T follicular helper cell (primary cell): ENCODE measurements at regions not wholly inside any gene's neighbourhood (a gene's known extent, or its start where the extent isn't known, plus 50 kb on each side); places are given as distances from the start of the nearest gene placed in this dataset.
"Not testable (repeated sequence)": the region's sequence is repeated elsewhere in the genome, so short reads cannot be mapped to it uniquely, and the experiment has no call there.

Experiments used
- DNase-seq: peaks from one replicate; pipeline ENCODE4 v3.0.0-alpha.2; 2020; ENCODE audit warnings: low read depth

DNA sequence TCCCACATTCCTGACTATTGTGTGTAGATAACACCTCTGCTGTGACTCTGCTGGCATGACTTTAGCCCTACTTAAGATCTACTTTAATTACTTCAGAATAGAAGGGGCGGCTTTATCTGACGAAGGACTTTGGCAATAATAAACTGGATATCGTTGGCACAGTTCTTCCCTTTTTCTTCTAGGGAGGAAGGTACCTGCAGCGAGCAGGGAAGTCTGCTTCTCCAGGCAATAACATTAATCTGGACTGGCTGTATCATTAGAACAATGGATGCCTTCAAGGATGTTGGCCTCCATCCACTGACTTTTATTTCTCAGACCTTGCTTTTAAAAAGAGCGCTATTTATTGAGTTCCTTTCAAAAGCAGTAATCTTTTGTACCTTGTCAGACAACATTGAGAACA, 172.6 kb upstream of the THSD7A start:
- no peak for DNase-seq

DNA sequence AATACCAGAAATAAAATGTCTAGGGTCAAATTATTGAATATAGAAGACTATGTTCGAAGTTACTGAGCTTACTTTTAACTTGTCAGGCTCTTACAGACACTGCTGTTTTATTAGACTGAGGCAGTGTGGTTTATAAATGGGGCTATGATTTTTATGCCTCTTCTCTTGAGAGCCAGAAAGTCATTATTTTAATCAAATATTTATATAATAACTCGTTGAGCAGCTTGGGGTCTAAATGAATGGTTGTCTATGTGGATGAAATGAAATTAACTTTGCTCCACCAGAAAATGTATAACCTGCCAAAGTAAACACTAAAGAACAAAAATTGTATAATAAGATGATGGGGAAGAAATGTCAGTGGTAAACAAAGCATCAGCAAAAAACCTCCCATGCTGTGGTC, 175.6 kb upstream of the THSD7A start:
- DNase-seq: no peak

DNA sequence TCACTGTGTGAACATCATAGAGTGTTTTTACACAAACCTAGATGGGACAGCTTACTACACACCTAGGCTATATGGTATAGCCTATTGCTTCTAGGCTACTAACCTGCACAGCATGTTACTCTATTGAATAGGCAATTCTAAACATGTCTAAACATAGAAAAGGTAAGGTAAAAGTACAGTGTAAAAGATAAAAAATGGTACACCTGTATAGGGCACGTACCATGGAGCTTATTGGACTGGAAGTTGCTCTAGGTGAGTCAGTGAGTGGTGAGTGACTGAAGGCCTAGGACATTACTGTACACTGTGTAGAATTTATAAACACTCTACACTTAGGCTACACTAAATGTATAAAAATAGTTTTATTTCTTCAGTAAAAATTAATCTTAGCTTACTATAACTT, 182.0 kb upstream of the THSD7A start:
- no peak for DNase-seq

GRCh38 chr7:12016439-12016838, 184.4 kb upstream of the THSD7A start:
- no peak for DNase-seq

DNA sequence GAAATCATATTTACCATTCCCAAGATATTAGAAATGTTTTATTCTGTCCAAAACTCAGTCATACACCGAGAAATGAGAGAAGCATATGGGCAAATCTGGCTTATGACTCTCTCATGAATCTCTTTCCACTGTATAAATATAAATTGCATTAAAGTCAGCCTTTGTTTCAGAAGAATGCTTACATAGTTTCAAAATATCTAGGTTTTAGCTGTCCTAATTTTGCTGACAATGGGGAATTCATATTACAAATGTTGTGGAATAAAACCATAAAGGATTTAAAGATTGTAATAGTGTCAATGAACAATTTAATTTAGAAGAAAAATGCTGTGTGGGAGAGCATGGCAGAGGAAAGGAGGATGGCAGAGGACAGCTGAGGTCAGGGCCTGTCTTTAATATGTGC, 185.0 kb upstream of the THSD7A start:
- no peak for DNase-seq

GRCh38 chr7:12022011-12022410, 189.1 kb upstream of the TMEM106B start:
- not testable (repeated sequence) for DNase-seq

GRCh38 chr7:12025246-12025645, 185.8 kb upstream of the TMEM106B start:
- no peak for DNase-seq

- DNase-seq: no peak
These were observed 182.6 kb upstream of the TMEM106B start for GRCh38 chr7:12028508-12028907.

DNA sequence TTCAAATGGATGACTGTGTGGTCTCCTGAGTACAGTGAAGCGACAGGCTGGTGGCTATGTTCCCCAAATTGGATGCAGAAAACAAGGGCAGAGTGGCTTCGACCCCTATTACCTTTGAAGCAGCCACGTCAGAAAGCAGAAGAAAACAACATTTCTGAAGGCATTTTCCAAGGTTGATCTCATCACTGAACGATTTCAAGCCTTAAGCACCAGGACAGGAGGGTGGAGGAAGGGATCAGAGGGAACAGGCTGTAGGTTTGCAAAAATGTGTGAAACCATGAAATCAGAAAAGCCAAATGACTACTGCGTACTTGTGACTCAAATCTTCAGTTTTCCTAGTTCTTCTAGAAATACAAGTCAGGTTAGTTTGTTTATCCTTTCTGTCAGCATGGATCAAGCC, 181.0 kb upstream of the TMEM106B start:
- no peak for DNase-seq

GRCh38 chr7:12031186-12031585, 179.9 kb upstream of the TMEM106B start:
- DNase-seq: no peak

GRCh38 chr7:12031638-12032037, 179.5 kb upstream of the TMEM106B start:
- no peak for DNase-seq

DNA sequence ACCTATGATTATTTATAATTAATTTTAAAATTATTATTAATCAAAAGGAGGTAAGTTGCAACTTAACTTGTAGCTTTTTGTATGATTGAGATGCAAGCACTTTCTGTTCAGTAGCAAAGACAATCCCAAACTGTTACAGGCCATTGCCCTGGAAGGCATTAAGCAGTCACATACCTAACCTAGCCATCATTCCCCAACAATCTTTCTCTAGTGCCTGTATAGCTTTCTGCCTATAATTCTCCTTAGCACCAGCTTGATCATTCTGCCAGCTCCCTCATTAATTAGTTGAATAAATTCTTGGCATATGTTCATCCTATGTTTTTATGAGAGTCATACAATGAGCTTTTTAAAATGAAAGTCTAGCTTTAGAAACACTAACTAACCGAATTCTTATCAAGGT, 178.9 kb upstream of the TMEM106B start:
- no peak for DNase-seq

DNA sequence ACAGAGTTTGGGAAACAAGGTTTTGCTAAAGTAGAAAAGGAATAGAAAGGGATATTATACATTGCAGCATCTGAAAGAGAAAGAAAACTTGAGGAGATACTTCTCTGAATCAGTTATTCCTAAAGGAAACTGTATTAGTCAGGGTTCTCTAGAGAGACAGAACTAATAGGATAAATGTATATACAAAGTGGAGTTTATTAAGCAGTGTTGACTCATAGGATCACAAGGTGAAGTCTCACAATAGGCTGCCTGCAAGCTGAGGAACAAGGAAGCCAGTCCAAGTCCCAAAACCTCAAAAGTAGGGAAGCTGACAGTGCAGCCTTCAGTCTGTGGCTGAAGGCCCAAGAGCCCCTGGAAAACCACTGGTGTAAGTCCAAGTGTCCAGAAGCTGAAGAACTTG, 167.6 kb upstream of the TMEM106B start:
- DNase-seq: not testable (repeated sequence)

GRCh38 chr7:12052211-12052610, 158.9 kb upstream of the TMEM106B start:
- no peak for DNase-seq

GRCh38 chr7:12053561-12053960, 157.5 kb upstream of the TMEM106B start:
- no peak for DNase-seq

DNA sequence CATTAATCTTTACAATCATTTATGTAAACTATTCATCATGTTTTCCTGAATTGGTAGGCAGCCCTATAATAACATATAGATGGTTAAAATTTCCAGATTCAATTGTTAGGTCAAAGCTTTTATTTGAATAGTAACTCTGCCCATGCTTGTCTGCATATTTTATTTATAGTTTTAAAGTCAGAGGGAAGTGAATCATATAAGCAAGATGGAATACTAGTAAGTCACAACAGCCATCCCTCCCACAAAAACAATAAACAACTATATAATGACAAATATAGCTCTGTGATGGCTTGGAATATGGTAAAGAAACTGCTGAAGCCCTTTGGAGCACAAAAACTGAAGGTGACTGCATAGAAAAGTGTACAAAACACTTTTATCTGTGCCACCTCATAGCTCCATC, 156.3 kb upstream of the TMEM106B start:
- no peak for DNase-seq

- no peak for DNase-seq
These were observed 154.7 kb upstream of the TMEM106B start for GRCh38 chr7:12056381-12056780.

DNA sequence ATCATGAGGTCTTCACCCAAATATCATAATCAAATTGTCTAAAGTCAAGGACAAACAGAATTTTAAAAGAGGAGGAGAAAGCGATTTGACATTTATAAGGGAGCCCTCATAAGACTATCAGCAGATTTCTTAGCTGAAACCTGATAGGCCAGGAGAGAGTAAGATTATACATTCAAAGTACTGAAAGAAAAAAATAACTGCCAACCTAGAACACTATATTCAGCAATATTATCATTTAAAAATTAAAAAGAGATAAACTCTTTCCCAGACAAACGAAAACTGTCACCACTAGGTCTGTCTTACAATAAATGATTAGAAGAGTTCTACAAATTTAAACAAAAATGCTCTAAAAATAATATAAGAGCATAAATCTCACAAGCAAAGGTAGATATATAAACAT, 154.1 kb upstream of the TMEM106B start:
- no peak for DNase-seq

GRCh38 chr7:12062062-12062461, 149.0 kb upstream of the TMEM106B start:
- no peak for DNase-seq

DNA sequence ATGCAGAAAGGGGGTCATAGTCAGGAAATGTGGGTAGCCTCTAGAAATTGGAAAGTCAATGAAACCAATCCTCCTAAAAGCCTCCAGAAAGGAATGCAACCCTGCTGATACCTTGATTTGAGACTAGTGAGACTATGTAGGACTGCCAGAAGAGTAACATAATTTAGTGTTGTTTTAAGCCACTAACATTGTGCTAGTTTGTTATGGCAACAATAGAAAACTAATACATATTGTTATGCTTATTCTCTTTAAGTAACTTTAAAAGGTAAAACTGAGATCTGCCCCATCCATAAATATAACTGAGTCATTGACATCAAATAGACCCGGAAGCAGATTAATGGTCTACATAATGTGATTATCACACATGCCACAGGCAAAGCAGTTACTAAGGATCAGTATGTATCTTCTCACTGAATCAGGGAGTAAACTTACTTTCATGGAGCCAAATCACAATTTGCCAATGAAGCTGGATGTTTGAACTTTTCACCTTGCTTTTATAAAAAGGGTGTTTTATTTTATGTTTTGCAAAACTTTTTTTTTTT, 146.4 kb upstream of the TMEM106B start:
- DNase-seq: no peak

GRCh38 chr7:12066004-12066403, 145.1 kb upstream of the TMEM106B start:
- no peak for DNase-seq

DNA sequence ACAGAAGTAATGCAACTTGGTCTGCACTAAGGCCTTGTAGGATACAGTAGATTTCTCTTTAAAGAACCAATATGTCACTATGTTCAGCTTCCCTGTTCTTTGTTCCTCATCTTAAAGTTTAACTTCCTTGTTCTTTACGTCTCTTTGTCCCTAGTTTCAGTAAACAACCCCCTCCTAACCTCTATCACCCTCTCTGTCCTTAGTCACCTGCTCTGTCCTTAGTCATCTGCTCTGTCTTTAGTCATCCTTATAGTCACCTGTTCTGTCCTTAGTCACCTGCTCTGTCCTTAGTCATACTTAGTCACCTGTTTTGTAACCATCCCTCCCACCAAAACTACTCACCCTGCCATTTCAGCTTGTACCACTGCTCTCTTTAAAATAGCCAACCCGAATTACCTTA, 144.6 kb upstream of the TMEM106B start:
- DNase-seq: no peak

- peak; percentile 31 for DNase-seq
These were observed 143.8 kb upstream of the TMEM106B start for GRCh38 chr7:12067156-12067831.

DNA sequence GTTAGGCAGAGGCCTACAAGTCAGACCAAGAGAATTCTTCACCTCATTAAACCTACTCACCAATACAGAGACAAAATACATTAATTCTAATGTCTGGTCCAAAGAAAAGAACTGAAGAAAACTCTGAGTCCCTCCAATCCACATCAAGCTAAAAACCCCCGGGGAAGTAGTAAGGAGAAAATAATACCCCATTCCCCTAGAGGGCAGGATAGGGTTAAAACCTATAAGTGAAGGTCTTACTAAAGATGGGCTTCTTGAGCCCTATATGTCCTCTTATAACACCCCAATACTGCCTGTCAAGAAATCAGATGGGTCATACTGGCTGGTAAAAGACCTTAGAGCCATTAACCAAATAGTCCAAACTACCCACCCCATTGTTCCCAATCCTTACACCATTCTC, 141.3 kb upstream of the TMEM106B start:
- DNase-seq: no peak
